Globus pallidus (tissue), 1 donor: ENCODE measurements at regions not wholly inside any gene's neighbourhood (a gene's known extent, or its start where the extent isn't known, plus 50 kb on each side); places are given as distances from the start of the nearest gene placed in this dataset.

Source experiments
- DNase-seq: peaks from one replicate; pipeline ENCODE4 v3.0.0-alpha.2; 2015; ENCODE audit warnings: low spot score

GRCh38 chr12:58481811-58482210 lies 438.5 kb downstream of the LRIG3 start:
- no peak for DNase-seq

GRCh38 chr12:58487255-58487654 lies 433.0 kb downstream of the LRIG3 start:
- DNase-seq, result no peak

- DNase-seq, result no peak
Observed at GRCh38 chr12:58487678-58488161, 432.6 kb downstream of the LRIG3 start.

- DNase-seq, result no peak
Observed at GRCh38 chr12:58489394-58489793, 430.9 kb downstream of the LRIG3 start.

DNA sequence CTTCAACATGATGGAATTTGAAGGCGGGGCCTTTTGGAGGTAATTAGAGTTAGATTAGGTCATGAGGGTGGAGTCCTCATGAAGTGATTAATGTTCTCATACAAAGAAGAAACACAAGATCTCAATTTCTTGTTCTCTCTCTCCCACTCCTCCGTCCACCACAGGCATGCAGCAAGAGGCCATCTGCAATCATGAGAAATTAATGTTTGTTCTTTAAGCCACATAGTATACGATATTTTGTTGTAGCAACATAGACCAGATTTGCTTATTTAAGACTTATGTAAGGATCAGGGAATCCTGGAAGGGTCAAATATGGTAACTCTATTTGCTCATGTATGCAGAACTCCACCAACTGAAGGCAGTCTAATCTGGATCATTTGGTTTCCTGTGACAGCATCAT lies 429.0 kb downstream of the LRIG3 start:
- no peak for DNase-seq

- DNase-seq, result no peak
Observed at GRCh38 chr12:58496411-58497190, 423.7 kb downstream of the LRIG3 start.

DNA sequence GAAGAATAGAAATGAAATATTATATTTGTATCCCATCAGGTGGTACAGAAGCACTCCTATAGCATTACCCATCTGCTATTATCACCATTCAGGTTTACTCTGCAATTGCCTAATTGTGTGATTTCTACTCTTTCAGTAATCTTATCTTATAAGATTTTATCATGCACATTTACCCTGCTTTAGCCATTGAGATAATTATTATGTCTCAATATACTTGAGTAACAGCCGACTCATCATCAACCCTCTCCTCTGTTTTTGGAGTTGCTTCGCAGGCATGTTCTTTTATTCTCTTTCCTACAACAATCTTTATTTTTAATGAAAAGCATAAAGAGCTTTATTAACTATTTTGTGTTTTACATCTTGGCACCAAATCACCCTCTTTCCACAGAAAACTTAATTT lies 419.9 kb downstream of the LRIG3 start:
- no peak for DNase-seq

DNA sequence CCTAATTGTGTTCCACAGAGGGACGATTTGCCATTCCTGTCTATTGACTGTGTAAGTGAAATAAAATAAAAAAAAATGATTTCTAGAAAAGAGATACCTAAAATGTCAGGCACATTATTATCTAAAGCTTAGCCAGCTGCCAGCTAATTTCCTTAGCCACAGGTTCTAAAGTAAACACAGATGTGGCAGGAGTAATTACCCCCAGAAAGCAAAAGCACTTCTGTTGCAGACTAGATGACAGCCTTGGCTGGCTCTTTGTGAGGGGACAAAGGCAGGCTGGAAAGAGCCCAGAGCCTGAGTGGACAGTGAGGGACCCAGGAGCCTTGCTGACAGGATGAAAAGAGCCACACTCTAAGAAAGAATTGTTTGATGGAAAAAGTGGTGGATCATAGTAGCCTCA lies 418.1 kb downstream of the LRIG3 start:
- peak; percentile 5 for DNase-seq

DNA sequence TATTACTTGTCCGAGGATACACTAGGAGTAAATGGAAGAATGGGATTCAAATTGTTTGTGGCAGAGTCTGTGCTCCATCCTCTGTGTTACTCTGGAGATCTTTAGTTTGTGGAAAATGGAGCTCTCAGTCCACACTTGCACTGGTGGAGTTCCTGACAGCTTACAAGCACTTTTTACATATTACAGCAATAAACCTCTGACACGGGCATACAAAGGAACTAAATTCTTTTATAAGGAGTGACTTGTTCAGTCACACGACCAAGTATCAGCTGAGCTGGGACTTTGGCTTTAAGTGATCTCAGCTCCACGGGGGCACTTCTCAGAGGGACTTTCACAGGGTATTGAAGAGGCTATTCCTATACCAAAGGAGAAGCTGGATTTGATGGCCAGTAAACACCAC lies 417.5 kb downstream of the LRIG3 start:
- no peak for DNase-seq

DNA sequence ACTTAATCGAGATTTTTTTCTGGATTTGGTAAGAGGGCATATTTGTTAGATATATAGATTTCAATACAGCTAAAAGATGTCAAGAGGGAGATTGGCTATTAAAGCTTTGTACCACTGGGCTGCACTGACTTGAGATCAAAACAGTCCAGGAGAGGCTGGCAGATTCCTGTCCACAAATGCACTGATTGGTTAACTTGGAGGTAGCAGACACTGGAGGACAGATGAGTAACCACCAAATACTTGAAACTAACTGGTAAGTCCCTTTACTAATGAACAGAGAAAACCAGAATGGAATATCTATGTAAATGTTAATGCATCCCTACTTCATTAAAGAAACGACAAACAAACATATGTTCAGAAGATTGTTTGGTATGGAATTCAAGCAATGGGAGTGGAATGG lies 416.6 kb downstream of the LRIG3 start:
- DNase-seq, result no peak

DNA sequence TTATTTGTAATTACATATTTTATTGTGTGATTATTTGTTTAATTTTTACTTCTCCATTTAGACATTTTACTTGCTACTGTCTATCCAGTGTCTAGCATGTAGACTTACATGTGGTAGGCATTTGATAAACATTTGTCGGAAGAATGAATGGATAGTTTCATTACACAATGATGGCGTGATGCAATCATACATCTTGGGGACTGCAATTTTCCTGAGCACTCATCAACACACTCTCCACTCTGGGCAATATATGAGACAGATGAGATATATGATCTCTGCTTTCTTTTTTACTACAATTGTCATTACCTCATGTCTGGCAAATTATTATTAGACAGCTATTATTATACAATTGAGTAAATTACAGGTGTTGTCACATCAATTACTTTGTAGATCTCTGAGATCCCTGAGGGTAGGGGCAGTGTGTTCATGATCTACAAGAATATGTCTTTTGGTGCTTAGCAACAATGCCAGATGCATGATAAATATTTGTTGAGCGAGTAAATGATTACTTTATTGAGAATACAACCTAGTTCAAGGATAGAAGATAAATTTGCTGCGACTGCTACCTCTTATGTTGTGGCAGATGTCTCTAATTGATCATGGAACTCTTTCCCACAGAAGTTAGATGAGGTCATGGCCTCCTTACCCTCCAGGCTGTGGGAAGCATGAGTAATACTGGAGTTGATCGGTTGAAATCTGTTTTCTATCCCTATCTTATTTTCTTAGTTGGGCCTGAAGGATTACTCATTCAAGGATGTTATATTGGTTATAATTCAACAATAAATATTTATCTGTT lies 416.0 kb downstream of the LRIG3 start:
- no peak for DNase-seq

- DNase-seq, result no peak
Observed at GRCh38 chr12:58509116-58509885, 411.0 kb downstream of the LRIG3 start.

DNA sequence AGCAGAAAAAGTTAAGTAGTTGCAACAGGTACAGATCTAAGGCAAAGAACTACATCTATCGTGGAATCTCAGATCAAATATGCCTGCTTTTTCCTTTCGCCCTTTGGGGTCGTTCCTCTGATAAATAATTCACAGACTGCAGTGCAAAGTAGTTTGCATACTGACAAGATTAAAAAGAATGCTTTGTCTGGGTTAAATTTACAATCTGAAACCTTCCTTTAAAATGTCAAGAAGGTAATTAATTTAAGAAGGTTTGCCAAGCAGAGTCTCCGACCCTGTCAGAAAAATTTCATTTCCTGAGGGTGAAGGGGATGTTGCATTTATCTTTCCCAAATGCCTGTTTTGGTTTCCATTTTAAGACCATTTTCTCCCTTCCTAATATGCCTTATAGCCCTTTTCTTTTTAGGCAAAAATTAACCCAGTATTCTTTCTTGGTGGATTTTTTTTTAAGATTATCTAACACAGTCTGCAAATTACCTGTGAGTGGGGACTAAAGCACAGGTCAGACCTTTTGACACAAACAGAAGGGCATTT lies 406.9 kb downstream of the LRIG3 start:
- no peak for DNase-seq

DNA sequence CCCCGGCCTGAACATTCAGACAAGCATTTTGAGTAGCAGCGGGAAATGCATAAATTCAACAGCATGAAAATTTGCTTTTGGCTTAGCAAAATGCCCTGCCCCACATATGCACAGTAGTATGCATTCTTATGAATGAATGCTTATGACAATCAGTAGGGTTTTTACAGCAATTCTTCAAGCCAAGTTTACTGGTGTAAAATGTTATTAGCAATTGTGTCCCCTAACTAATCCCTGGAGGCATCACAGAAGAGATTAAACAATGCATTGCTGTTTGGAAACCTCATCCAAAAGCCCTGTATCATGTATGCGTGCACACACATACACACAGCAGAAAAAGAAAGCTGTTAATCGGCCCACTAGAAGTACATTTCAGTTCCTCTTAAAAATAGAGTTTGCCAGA lies 406.5 kb downstream of the LRIG3 start:
- DNase-seq, result no peak

- DNase-seq, result no peak
Observed at GRCh38 chr12:58519839-58520238, 400.5 kb downstream of the LRIG3 start.

- no peak for DNase-seq
Observed at GRCh38 chr12:58521152-58521551, 399.2 kb downstream of the LRIG3 start.

GRCh38 chr12:58521796-58522195 lies 398.5 kb downstream of the LRIG3 start:
- no peak for DNase-seq

DNA sequence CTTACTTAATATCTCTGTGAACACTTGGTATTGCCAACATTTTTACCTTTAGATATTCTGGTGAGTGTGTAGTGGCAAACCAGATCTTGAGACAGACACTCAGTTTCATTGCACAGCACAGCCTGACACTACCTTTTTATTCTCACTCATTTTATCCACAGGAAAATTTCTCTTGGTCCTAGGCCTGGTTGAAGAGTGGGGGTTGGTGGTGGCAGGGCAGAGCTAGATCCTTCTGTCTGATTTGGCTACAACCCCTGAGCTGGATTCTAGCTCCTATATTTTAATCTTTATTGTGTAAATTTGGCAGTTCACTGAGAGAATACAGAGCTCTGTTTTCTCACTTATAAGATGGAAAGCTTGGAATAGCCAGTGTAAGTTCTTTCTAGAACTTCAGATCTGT lies 396.9 kb downstream of the LRIG3 start:
- no peak for DNase-seq

- no peak for DNase-seq
Observed at GRCh38 chr12:58528271-58528670, 392.0 kb downstream of the LRIG3 start.

- no peak for DNase-seq
Observed at GRCh38 chr12:58529114-58529665, 391.1 kb downstream of the LRIG3 start.

DNA sequence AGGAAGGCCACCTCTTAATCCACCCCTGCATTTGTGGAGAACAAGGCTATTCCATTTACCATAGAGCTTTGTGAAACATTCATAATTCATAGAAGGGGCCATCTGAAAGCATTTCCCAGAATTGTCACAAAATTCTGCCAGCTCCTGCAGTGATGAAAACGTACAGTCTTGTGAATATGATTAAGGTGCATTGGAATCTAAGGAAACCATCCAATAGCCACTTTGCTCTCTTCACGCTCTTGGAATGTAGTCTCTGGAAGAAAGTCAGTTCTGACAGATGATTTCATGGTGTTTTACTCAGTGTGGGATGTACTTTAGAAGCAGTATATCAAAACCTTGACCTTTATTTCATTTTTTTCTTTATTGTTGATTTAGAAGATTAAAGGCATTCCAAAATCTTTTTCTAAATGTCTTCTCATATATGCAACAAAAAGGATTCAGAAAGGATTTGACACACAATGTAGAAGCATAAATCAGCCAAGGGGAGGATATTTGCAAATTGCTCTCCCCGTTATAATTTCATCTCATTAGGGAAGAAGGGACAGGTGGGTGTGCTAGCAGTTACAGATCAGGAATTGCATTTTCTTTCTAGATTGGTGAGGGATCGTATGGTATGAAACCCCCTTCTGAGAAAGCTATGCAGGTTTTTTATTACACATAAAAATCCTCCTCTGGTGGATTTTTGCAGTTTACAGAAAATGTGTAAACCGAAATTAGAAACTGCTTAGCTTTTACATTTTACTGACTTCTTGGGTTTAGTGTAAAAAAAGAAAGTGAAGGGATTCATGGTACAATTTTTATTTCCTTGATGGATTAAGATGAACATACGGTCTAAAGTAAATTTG lies 390.2 kb downstream of the LRIG3 start:
- DNase-seq, result no peak
